ENCODE measurements at regions not wholly inside any gene's neighbourhood (a gene's known extent, or its start where the extent isn't known, plus 50 kb on each side); places are given as distances from the start of the nearest gene placed in this dataset.
A peak's percentile ranks its signal among the peaks of the same experiment; 100 is the strongest.
"Not testable (repeated sequence)": the region's sequence is repeated elsewhere in the genome, so short reads cannot be mapped to it uniquely, and the experiment has no call there.

GRCh38 chr2:66632882-66633281 lies 198.0 kb downstream of the MEIS1 start:
- not testable (repeated sequence) for ATAC-seq (ENCODE audit: low read depth in 2 of 2); H3K4me1 Mint-ChIP-seq; H3K4me3 Mint-ChIP-seq; H3K27me3 Mint-ChIP-seq; DNase-seq; H3K36me3 Mint-ChIP-seq; H3K27ac Mint-ChIP-seq
- H3K9me3 Mint-ChIP-seq: peaks cover 1 to 10% (median 7%) of the 10 kb centered on the region in 7 donors

GRCh38 chr2:66633631-66634030 lies 198.7 kb downstream of the MEIS1 start:
- Mint-ChIP-seq H3K4me3 (no peak overlapping the region), H3K9me3 (peaks cover 1 to 10% (median 6%) of the 10 kb centered on the region in 7 donors), H3K27me3 (no peaks in the 10 kb centered on the region), H3K27ac (no peak overlapping the region), H3K36me3 (peaks cover 0 to 4% of the 10 kb centered on the region in 2 donors), H3K4me1 (no peaks in the 10 kb centered on the region)
- ATAC-seq (ENCODE audit: low read depth in 2 of 2) (no peak), DNase-seq (no peak)

- no peak for DNase-seq
- Mint-ChIP-seq H3K36me3 (peaks cover 0 to 4% of the 10 kb centered on the region in 2 donors), H3K4me3 (no peak overlapping the region), H3K9me3 (peaks cover 1 to 10% (median 5%) of the 10 kb centered on the region in 7 donors), H3K27ac (no peak overlapping the region), H3K27me3 (no peaks in the 10 kb centered on the region), H3K4me1 (no peaks in the 10 kb centered on the region)
- ATAC-seq (ENCODE audit: low read depth in 2 of 2): no peak
Observed at GRCh38 chr2:66634784-66635183, 199.9 kb downstream of the MEIS1 start.

- DNase-seq: no peak
- no peak overlapping the region for H3K27ac Mint-ChIP-seq
- H3K36me3 Mint-ChIP-seq: no peaks in the 10 kb centered on the region
- ATAC-seq (ENCODE audit: low read depth in 2 of 2): no peak
- H3K4me1 Mint-ChIP-seq: no peaks in the 10 kb centered on the region
- H3K9me3 Mint-ChIP-seq: peaks cover 0 to 19% (median 5%) of the 10 kb centered on the region in 7 donors
- no peak overlapping the region for H3K4me3 Mint-ChIP-seq
- no peaks in the 10 kb centered on the region for H3K27me3 Mint-ChIP-seq
Observed at GRCh38 chr2:66641685-66642084, 206.8 kb downstream of the MEIS1 start.

GRCh38 chr2:66648081-66648480 lies 213.2 kb downstream of the MEIS1 start:
- Mint-ChIP-seq H3K9me3 (peaks cover 0 to 22% (median 6%) of the 10 kb centered on the region in 7 donors), H3K4me3 (peak overlapping the region in 1 of 8 donors; percentile 33)
- not testable (repeated sequence) for H3K36me3 Mint-ChIP-seq; ATAC-seq (ENCODE audit: low read depth in 2 of 2); H3K27ac Mint-ChIP-seq; H3K27me3 Mint-ChIP-seq; DNase-seq; H3K4me1 Mint-ChIP-seq

- no peak overlapping the region for H3K4me3 Mint-ChIP-seq
- H3K27ac Mint-ChIP-seq: no peak overlapping the region
- DNase-seq (no peak), ATAC-seq (ENCODE audit: low read depth in 2 of 2) (no peak)
- H3K36me3 Mint-ChIP-seq: no peaks in the 10 kb centered on the region
- no peaks in the 10 kb centered on the region for H3K4me1 Mint-ChIP-seq
- peaks cover 0 to 22% (median 6%) of the 10 kb centered on the region in 7 donors for H3K9me3 Mint-ChIP-seq
- peaks cover 5 to 7% (median 5%) of the 10 kb centered on the region in 3 donors for H3K27me3 Mint-ChIP-seq
Observed at GRCh38 chr2:66649006-66649405, 214.1 kb downstream of the MEIS1 start.

GRCh38 chr2:66651295-66651694 lies 216.4 kb downstream of the MEIS1 start:
- ATAC-seq (ENCODE audit: low read depth in 2 of 2): no peak

GRCh38 chr2:66660804-66661203 lies 225.9 kb downstream of the MEIS1 start:
- DNase-seq: no peak
- H3K36me3 Mint-ChIP-seq: no peaks in the 10 kb centered on the region
- H3K4me1 Mint-ChIP-seq: no peaks in the 10 kb centered on the region
- H3K4me3 Mint-ChIP-seq: no peak overlapping the region
- H3K9me3 Mint-ChIP-seq: peaks cover 0 to 23% (median 5%) of the 10 kb centered on the region in 7 donors
- H3K27me3 Mint-ChIP-seq: peaks cover 0 to 24% (median 5%) of the 10 kb centered on the region in 3 donors
- ATAC-seq (ENCODE audit: low read depth in 2 of 2): no peak
- no peak overlapping the region for H3K27ac Mint-ChIP-seq

More at GRCh38 chr2:66651295-66651694, 216.4 kb downstream of the MEIS1 start:
- no peak overlapping the region for H3K27ac Mint-ChIP-seq
- H3K9me3 Mint-ChIP-seq: peaks cover 0 to 10% (median 5%) of the 10 kb centered on the region in 7 donors
- no peaks in the 10 kb centered on the region for H3K4me1 Mint-ChIP-seq
- DNase-seq: no peak
- no peaks in the 10 kb centered on the region for H3K36me3 Mint-ChIP-seq
- no peak overlapping the region for H3K4me3 Mint-ChIP-seq
- H3K27me3 Mint-ChIP-seq: peaks cover 5 to 9% (median 5%) of the 10 kb centered on the region in 3 donors

- H3K4me1 Mint-ChIP-seq: no peaks in the 10 kb centered on the region
- peaks cover 0 to 23% (median 5%) of the 10 kb centered on the region in 7 donors for H3K9me3 Mint-ChIP-seq
- H3K4me3 Mint-ChIP-seq: no peak overlapping the region
- H3K27me3 Mint-ChIP-seq: peaks cover 0 to 24% (median 5%) of the 10 kb centered on the region in 3 donors
- peak overlapping the region in 1 of 6 donors; percentile 44 for H3K27ac Mint-ChIP-seq
- ATAC-seq (ENCODE audit: low read depth in 2 of 2) (no peak), DNase-seq (no peak)
- no peaks in the 10 kb centered on the region for H3K36me3 Mint-ChIP-seq
Observed at GRCh38 chr2:66661253-66662173, 226.6 kb downstream of the MEIS1 start.

- no peaks in the 10 kb centered on the region for H3K4me1 Mint-ChIP-seq
- H3K9me3 Mint-ChIP-seq: no peaks in the 10 kb centered on the region
- no peak overlapping the region for H3K27ac Mint-ChIP-seq
- ATAC-seq (ENCODE audit: low read depth in 2 of 2): no peak
- H3K4me3 Mint-ChIP-seq: no peak overlapping the region
- H3K36me3 Mint-ChIP-seq: no peaks in the 10 kb centered on the region
- no peak for DNase-seq
- H3K27me3 Mint-ChIP-seq: peaks cover 0 to 23% (median 5%) of the 10 kb centered on the region in 3 donors
Observed at GRCh38 chr2:66665124-66665984, 230.4 kb downstream of the MEIS1 start.

GRCh38 chr2:66667301-66667700 lies 232.4 kb downstream of the MEIS1 start:
- no peak overlapping the region for H3K27ac Mint-ChIP-seq

GRCh38 chr2:66673286-66673685 lies 238.4 kb downstream of the MEIS1 start:
- Mint-ChIP-seq H3K4me3 (no peak overlapping the region), H3K9me3 (peaks cover 0 to under 1% (median 0%) of the 10 kb centered on the region in 7 donors), H3K4me1 (no peaks in the 10 kb centered on the region), H3K27me3 (peaks cover 5 to 8% (median 7%) of the 10 kb centered on the region in 3 donors), H3K27ac (no peak overlapping the region), H3K36me3 (peaks cover 0 to 4% of the 10 kb centered on the region in 2 donors)
- no peak for DNase-seq
- ATAC-seq (ENCODE audit: low read depth in 2 of 2): no peak

More at GRCh38 chr2:66667301-66667700, 232.4 kb downstream of the MEIS1 start:
- ATAC-seq (ENCODE audit: low read depth in 2 of 2) (no peak), DNase-seq (no peak)
- H3K4me3 Mint-ChIP-seq: no peak overlapping the region
- no peaks in the 10 kb centered on the region for H3K36me3 Mint-ChIP-seq
- H3K27me3 Mint-ChIP-seq: peaks cover 0 to 9% (median 4%) of the 10 kb centered on the region in 3 donors
- no peaks in the 10 kb centered on the region for H3K4me1 Mint-ChIP-seq
- no peaks in the 10 kb centered on the region for H3K9me3 Mint-ChIP-seq

GRCh38 chr2:66674087-66674486 lies 239.2 kb downstream of the MEIS1 start:
- Mint-ChIP-seq H3K36me3 (peaks cover 0 to 4% of the 10 kb centered on the region in 2 donors), H3K9me3 (peaks cover 0 to 1% (median 0%) of the 10 kb centered on the region in 7 donors), H3K27ac (no peak overlapping the region), H3K4me1 (no peaks in the 10 kb centered on the region), H3K27me3 (peaks cover 5 to 8% (median 7%) of the 10 kb centered on the region in 3 donors), H3K4me3 (no peak overlapping the region)
- DNase-seq: no peak
- no peak for ATAC-seq (ENCODE audit: low read depth in 2 of 2)

All from naive B cell (primary cell).